ENCODE measurements at regions not wholly inside any gene's neighbourhood (a gene's known extent, or its start where the extent isn't known, plus 50 kb on each side); places are given as distances from the start of the nearest gene placed in this dataset.

GRCh38 chr10:65123120-65123519, 1601.9 kb downstream of the REEP3 start (continued):
- TF ChIP-seq ZNF70 (CRISPR knock-in tag; IDR thresholded peaks at IDR 0.05) (no peak), ZNF565 (CRISPR knock-in tag; conservative IDR thresholded peaks at IDR 0.05; ENCODE audit: low read depth) (no peak), ZFP3 (CRISPR knock-in tag; IDR thresholded peaks at IDR 0.05) (no peak), ISL1 (CRISPR knock-in tag; IDR thresholded peaks at IDR 0.05) (no peak), ESRRG (CRISPR knock-in tag; IDR thresholded peaks at IDR 0.05) (no peak), TSHZ2 (CRISPR knock-in tag; IDR thresholded peaks at IDR 0.05) (no peak), CSRNP3 (CRISPR knock-in tag; IDR thresholded peaks at IDR 0.05) (no peak)

- ATAC-seq: no peak
- TF ChIP-seq OSR1 (CRISPR knock-in tag; IDR thresholded peaks at IDR 0.05): no peak
- no peak for TF ChIP-seq CSRNP3 (CRISPR knock-in tag; IDR thresholded peaks at IDR 0.05)
- TF ChIP-seq ZFP30 (CRISPR knock-in tag; IDR thresholded peaks at IDR 0.05): no peak
- TF ChIP-seq ZNF8 (CRISPR knock-in tag; IDR thresholded peaks at IDR 0.05): no peak
- TF ChIP-seq SNAI2 (CRISPR knock-in tag; IDR thresholded peaks at IDR 0.05): no peak
- no peak for TF ChIP-seq ESRRG (CRISPR knock-in tag; IDR thresholded peaks at IDR 0.05)
- TF ChIP-seq ZC3H10 (CRISPR knock-in tag; IDR thresholded peaks at IDR 0.05): no peak
- TF ChIP-seq TSHZ2 (CRISPR knock-in tag; IDR thresholded peaks at IDR 0.05): no peak
- no peak for TF ChIP-seq CREB5 (CRISPR knock-in tag; IDR thresholded peaks at IDR 0.05; ENCODE audit: low read depth)
- no peak for TF ChIP-seq RARB (CRISPR knock-in tag; IDR thresholded peaks at IDR 0.05)
- no peak for TF ChIP-seq ISL1 (CRISPR knock-in tag; IDR thresholded peaks at IDR 0.05)
- no peak for TF ChIP-seq BACH2 (CRISPR knock-in tag; IDR thresholded peaks at IDR 0.05; ENCODE audit: borderline replicate concordance)
- TF ChIP-seq CSDC2 (CRISPR knock-in tag; IDR thresholded peaks at IDR 0.05): no peak
- TF ChIP-seq ZNF565 (CRISPR knock-in tag; conservative IDR thresholded peaks at IDR 0.05; ENCODE audit: low read depth): no peak
- TF ChIP-seq TCF4 (CRISPR knock-in tag; IDR thresholded peaks at IDR 0.05; ENCODE audit: borderline replicate concordance): no peak
These were observed 1604.0 kb downstream of the REEP3 start for GRCh38 chr10:65125212-65125611.

- no peak for TF ChIP-seq BACH2 (CRISPR knock-in tag; IDR thresholded peaks at IDR 0.05; ENCODE audit: borderline replicate concordance)
- no peak for TF ChIP-seq ZFP3 (CRISPR knock-in tag; IDR thresholded peaks at IDR 0.05)
- no peak for TF ChIP-seq ZNF565 (CRISPR knock-in tag; conservative IDR thresholded peaks at IDR 0.05; ENCODE audit: low read depth)
- no peak for TF ChIP-seq SNAI2 (CRISPR knock-in tag; IDR thresholded peaks at IDR 0.05)
- TF ChIP-seq ARNTL (CRISPR knock-in tag; IDR thresholded peaks at IDR 0.05; ENCODE audit: borderline replicate concordance, low read depth): no peak
- TF ChIP-seq RARB (CRISPR knock-in tag; IDR thresholded peaks at IDR 0.05): no peak
- no peak for TF ChIP-seq TOX (CRISPR knock-in tag; IDR thresholded peaks at IDR 0.05; ENCODE audit: borderline replicate concordance)
- no peak for TF ChIP-seq ZC3H10 (CRISPR knock-in tag; IDR thresholded peaks at IDR 0.05)
- TF ChIP-seq CSRNP3 (CRISPR knock-in tag; IDR thresholded peaks at IDR 0.05): no peak
- no peak for TF ChIP-seq ZNF8 (CRISPR knock-in tag; IDR thresholded peaks at IDR 0.05)
- TF ChIP-seq PATZ1 (CRISPR knock-in tag; IDR thresholded peaks at IDR 0.05; ENCODE audit: borderline replicate concordance): no peak
- TF ChIP-seq CREB5 (CRISPR knock-in tag; IDR thresholded peaks at IDR 0.05; ENCODE audit: low read depth): no peak
- no peak for ATAC-seq
These were observed 1605.1 kb downstream of the REEP3 start for GRCh38 chr10:65126288-65126687.
